IMR-90 (cell line): ENCODE measurements at regions not wholly inside any gene's neighbourhood (a gene's known extent, or its start where the extent isn't known, plus 50 kb on each side); places are given as distances from the start of the nearest gene placed in this dataset.

Experiments
- ATAC-seq: fragments of 200-7000 bp; cut with Tn5 transposase; 2 replicates; pipeline ENCODE4 v1.9.1; 2020; ENCODE audit warnings: low read depth, mild to moderate bottlenecking, moderate library complexity
- BruUV-seq: library from RNA; stranded (reverse); fragments of 400-500 nt; replicated peaks from 2 replicates; lab custom pipeline; 2021; lab: Mats Ljungman, UMichigan
- CTCF ChIA-PET: fragments of 300-600 bp; formaldehyde crosslinking; extraction: SDS; loops from one replicate; lab custom pipeline; 2021; ENCODE audit warnings: antibody characterized with exemption; lab: Yijun Ruan, JAX
- POLR2A ChIA-PET: fragments of 300-600 bp; sonication (Branson Sonifier 250); formaldehyde crosslinking; loops from one replicate; lab custom pipeline; 2022; ENCODE audit warnings: antibody characterized with exemption; ENCODE audit not compliant: unreplicated experiment; lab: Charles Lee
- DNase-seq: peaks from one replicate; pipeline ENCODE4 v3.0.0; 2013
- H2AFZ ChIP-seq: replicated peaks from 2 replicates; pipeline ENCODE3; 2013; ENCODE audit warnings: low read length, mild to moderate bottlenecking; ENCODE audit not compliant: poor library complexity
- H2AK5ac ChIP-seq: 2 replicates; pipeline ENCODE4 v1.6.1; 2013; ENCODE audit warnings: low read depth, low read length, inconsistent platforms
- H2AK9ac ChIP-seq: replicated peaks from 2 replicates; pipeline ENCODE3; 2013; ENCODE audit warnings: mild to moderate bottlenecking, low read depth, low read length, moderate library complexity; ENCODE audit not compliant: poor library complexity
- H2BK120ac ChIP-seq: 2 replicates; pipeline ENCODE4 v1.6.1; 2013; ENCODE audit warnings: low read depth, low read length, inconsistent platforms
- H2BK15ac ChIP-seq: 3 replicates; pipeline ENCODE4 v1.6.1; 2013; ENCODE audit warnings: low read depth, low read length, inconsistent platforms
- H2BK20ac ChIP-seq: 2 replicates; pipeline ENCODE4 v1.6.1; 2013; ENCODE audit warnings: low read depth, mild to moderate bottlenecking, inconsistent platforms, low read length, moderate library complexity
- H2BK5ac ChIP-seq: 2 replicates; pipeline ENCODE4 v1.6.1; 2013; ENCODE audit warnings: mild to moderate bottlenecking, low read depth, low read length, inconsistent platforms; ENCODE audit not compliant: poor library complexity, severe bottlenecking
- H3K14ac ChIP-seq: replicated peaks from 2 replicates; pipeline ENCODE4 v1.6.1; 2013; ENCODE audit warnings: low read depth, low read length, inconsistent platforms
- H3K18ac ChIP-seq: 2 replicates; pipeline ENCODE4 v1.6.1; 2013; ENCODE audit warnings: low read depth, low read length, control low read depth
- H3K23ac ChIP-seq: 2 replicates; pipeline ENCODE4 v1.6.1; 2013; ENCODE audit warnings: low read depth, low read length, inconsistent platforms
- H3K27ac ChIP-seq: 2 replicates; pipeline ENCODE4 v1.5.1; 2013; ENCODE audit warnings: mild to moderate bottlenecking, control low read depth, low read length; ENCODE audit not compliant: insufficient read depth
- H3K27me3 ChIP-seq: 2 replicates; pipeline ENCODE4 v1.6.1; 2013; ENCODE audit warnings: low read length; ENCODE audit not compliant: control insufficient read depth, insufficient read depth
- H3K36me3 ChIP-seq: 2 replicates; pipeline ENCODE4 v1.6.1; 2013; ENCODE audit warnings: low read length, mixed read lengths; ENCODE audit not compliant: control insufficient read depth, insufficient read depth
- H3K4ac ChIP-seq: 2 replicates; pipeline ENCODE4 v1.6.1; 2013; ENCODE audit warnings: low read depth, low read length, inconsistent platforms
- H3K4me1 ChIP-seq: 2 replicates; pipeline ENCODE4 v1.6.1; 2013; ENCODE audit warnings: low read length, mixed read lengths; ENCODE audit not compliant: control insufficient read depth, insufficient read depth
- H3K4me2 ChIP-seq: 2 replicates; pipeline ENCODE4 v1.6.1; 2013; ENCODE audit warnings: low read depth, mild to moderate bottlenecking, control low read depth, low read length, moderate library complexity
- H3K4me3 ChIP-seq: 2 replicates; pipeline ENCODE4 v1.5.1; 2013; ENCODE audit warnings: low read depth, mild to moderate bottlenecking, control low read depth, low read length, moderate library complexity; ENCODE audit not compliant: insufficient read depth
- H3K56ac ChIP-seq: 2 replicates; pipeline ENCODE4 v1.6.1; 2013; ENCODE audit warnings: low read length, inconsistent platforms; ENCODE audit not compliant: insufficient read depth; ENCODE audit errors: extremely low read depth
- H3K79me1 ChIP-seq, 2 experiments: 2 replicates each; pipeline ENCODE4 v1.6.1; 2013; ENCODE audit warnings: low read length in 2 of 2, inconsistent platforms in 1 of 2, low read depth in 1 of 2
- H3K9ac ChIP-seq: 2 replicates; pipeline ENCODE4 v1.6.1; 2013; ENCODE audit warnings: low read depth, low read length, control low read depth
- H3K9me1 ChIP-seq: 2 replicates; pipeline ENCODE4 v1.6.1; 2013; ENCODE audit warnings: low read length, inconsistent platforms; ENCODE audit not compliant: insufficient read depth
- H3K9me3 ChIP-seq: 2 replicates; pipeline ENCODE4 v1.6.1; 2013; ENCODE audit warnings: low read length; ENCODE audit not compliant: control insufficient read depth, insufficient read depth
- H4K20me1 ChIP-seq: 2 replicates; pipeline ENCODE4 v1.6.1; 2013; ENCODE audit warnings: low read length, inconsistent platforms; ENCODE audit not compliant: insufficient read depth
- H4K5ac ChIP-seq: 2 replicates; pipeline ENCODE4 v1.6.1; 2013; ENCODE audit warnings: mild to moderate bottlenecking, low read depth, low read length, control low read depth
- H4K8ac ChIP-seq, 2 experiments: 2 replicates each; pipeline ENCODE4 v1.6.1; 2013; ENCODE audit warnings: low read depth in 2 of 2, low read length in 2 of 2, control low read depth in 1 of 2, inconsistent platforms in 1 of 2
- H4K91ac ChIP-seq: 2 replicates; pipeline ENCODE4 v1.6.1; 2013; ENCODE audit warnings: low read depth, low read length, inconsistent platforms; ENCODE audit not compliant: insufficient read depth
- BHLHE40 ChIP-seq: fragments of 150-350 bp; IDR thresholded peaks from 2 replicates; pipeline ENCODE4 v1.6.1; 2016; ENCODE audit warnings: mild to moderate bottlenecking, low read depth, low read length
- CEBPB ChIP-seq: IDR thresholded peaks from 2 replicates; pipeline ENCODE4 v1.6.1; 2012; ENCODE audit warnings: low read depth, low read length, improper control_type of control experiment
- CHD1 ChIP-seq: IDR thresholded peaks from 2 replicates; pipeline ENCODE4 v1.6.1; 2012; ENCODE audit warnings: low read depth, low read length, improper control_type of control experiment
- CTCF ChIP-seq: conservative IDR thresholded peaks from 2 replicates; pipeline ENCODE4 v1.5.1; 2012; ENCODE audit warnings: mild to moderate bottlenecking, low read depth, low read length, improper control_type of control experiment
- ELK1 ChIP-seq: fragments of 150-350 bp; IDR thresholded peaks from 2 replicates; pipeline ENCODE4 v1.6.1; 2016; ENCODE audit warnings: low read depth, mild to moderate bottlenecking, low read length, moderate library complexity, borderline replicate concordance
- FOS ChIP-seq: fragments of 150-350 bp; IDR thresholded peaks from 2 replicates; pipeline ENCODE4 v1.6.1; 2016; ENCODE audit warnings: low read depth, low read length
- MAFK ChIP-seq: IDR thresholded peaks from 2 replicates; pipeline ENCODE4 v1.6.1; 2012; ENCODE audit warnings: low read depth, low read length, improper control_type of control experiment
- MAZ ChIP-seq: IDR thresholded peaks from 2 replicates; pipeline ENCODE4 v1.6.1; 2012; ENCODE audit warnings: low read depth, mild to moderate bottlenecking, low read length, improper control_type of control experiment, moderate library complexity, borderline replicate concordance
- MXI1 ChIP-seq: IDR thresholded peaks from 2 replicates; pipeline ENCODE4 v1.6.1; 2012; ENCODE audit warnings: low read depth, mild to moderate bottlenecking, low read length, moderate library complexity, borderline replicate concordance
- NFE2L2 ChIP-seq: fragments of 150-350 bp; IDR thresholded peaks from 2 replicates; pipeline ENCODE4 v1.6.1; 2016; ENCODE audit warnings: low read depth, mild to moderate bottlenecking, low read length
- POLR2A ChIP-seq: IDR thresholded peaks from 2 replicates; pipeline ENCODE4 v1.6.1; 2012; ENCODE audit warnings: mild to moderate bottlenecking, low read depth, low read length
- RAD21 ChIP-seq: IDR thresholded peaks from 2 replicates; pipeline ENCODE4 v1.6.1; 2012; ENCODE audit warnings: low read length, improper control_type of control experiment
- RCOR1 ChIP-seq: IDR thresholded peaks from 2 replicates; pipeline ENCODE4 v1.6.1; 2012; ENCODE audit warnings: mild to moderate bottlenecking, low read length, improper control_type of control experiment; ENCODE audit not compliant: insufficient replicate concordance
- RFX5 ChIP-seq: IDR thresholded peaks from 2 replicates; pipeline ENCODE4 v1.8.0; 2012; ENCODE audit warnings: low read depth, mild to moderate bottlenecking, low read length, moderate library complexity
- SMC3 ChIP-seq: fragments of 150-350 bp; IDR thresholded peaks from 2 replicates; pipeline ENCODE4 v1.6.1; 2016; ENCODE audit warnings: low read depth, mild to moderate bottlenecking, antibody characterized with exemption, low read length, moderate library complexity
- USF2 ChIP-seq: fragments of 150-350 bp; IDR thresholded peaks from 2 replicates; pipeline ENCODE4 v1.6.1; 2017; ENCODE audit warnings: mild to moderate bottlenecking, antibody characterized with exemption, low read length, low read depth
- WGBS, 2 experiments: methylation state at CpG; one replicate each; pipeline versions ENCODE4 v1.1.5 to v1.1.7; 2013; ENCODE audit warnings: missing lambda C conversion rate in 2 of 2; ENCODE audit not compliant: insufficient read length in 1 of 2; ENCODE audit errors: extremely low coverage in 2 of 2; 5-methylcytosine and 5-hydroxymethylcytosine counted together
- dilution Hi-C: fragments of 300-500 bp; cut with HindIII; formaldehyde crosslinking; loops from one replicate; pipeline ENCODE4 v1.14.3; 2018; ENCODE audit warnings: low sequenced_read_pairs; ENCODE audit not compliant: unreplicated experiment
- in situ Hi-C: fragments of 300-500 bp; cut with MboI; formaldehyde crosslinking; loops from 3 replicates; pipeline ENCODE4 v1.14.3; 2019; ENCODE audit warnings: low sequenced_read_pairs, inconsistent platforms, mixed read lengths
- intact Hi-C: fragments of 100-400 bp; cut with micrococcal nuclease; formaldehyde crosslinking; loops from 2 replicates; pipeline ENCODE4 v1.10.0; 2022

GRCh38 chr13:75995966-75996365, 359.8 kb downstream of the LMO7 start:
- Histone ChIP-seq H3K4ac (no peak overlapping the region), H4K20me1 (no peaks in the 10 kb centered on the region), H2BK5ac (no peak overlapping the region), H3K18ac (no peak overlapping the region), H2AFZ (no peak overlapping the region), H2AK5ac (no peak overlapping the region), H3K9ac (no peak overlapping the region), H3K4me1 (no peaks in the 10 kb centered on the region), H3K27me3 (no peaks in the 10 kb centered on the region; the same call in 1 of the 2 replicates), H2BK20ac (no peak overlapping the region), H3K4me2 (no peak overlapping the region), H3K9me1 (no peaks in the 10 kb centered on the region), H3K56ac (no peak overlapping the region), H2BK15ac (no peak overlapping the region), H2AK9ac (no peak overlapping the region), H4K5ac (no peak overlapping the region), H3K27ac (no peak overlapping the region), H3K14ac (no peak overlapping the region), H3K23ac (no peak overlapping the region), H3K4me3 (no peak overlapping the region), H4K8ac (no peak overlapping the region), H4K91ac (no peak overlapping the region), H2BK120ac (no peak overlapping the region), H3K9me3 (no peaks in the 10 kb centered on the region), H3K79me1 (no peaks in the 10 kb centered on the region), H3K36me3 (no peaks in the 10 kb centered on the region)
- TF ChIP-seq BHLHE40 (no peak), RFX5 (no peak), CHD1 (no peak), USF2 (no peak), MAZ (no peak), POLR2A (no peak), CEBPB (no peak), MXI1 (no peak), FOS (no peak), RCOR1 (no peak), NFE2L2 (no peak), SMC3 (no peak), RAD21 (no peak), MAFK (no peak), CTCF (no peak), ELK1 (no peak)
- dilution Hi-C loops (no loop called here), intact Hi-C loops (no loop called here), in situ Hi-C loops (no loop called here)
- POLR2A ChIA-PET: no interaction called here
- ATAC-seq (no peak), DNase-seq (no peak)
- no CpG with 5 or more reads among the region's 2 CpGs for WGBS, 2 experiments
- CTCF ChIA-PET: no interaction called here
- BruUV-seq: no TSS peak
